ENCODE measurements at regions not wholly inside any gene's neighbourhood (a gene's known extent, or its start where the extent isn't known, plus 50 kb on each side); places are given as distances from the start of the nearest gene placed in this dataset.

- no peak for TF ChIP-seq CTCF (IDR thresholded peaks at IDR 0.05)
- no peak for TF ChIP-seq POLR2A (IDR thresholded peaks at IDR 0.05)
These were observed 1626.3 kb upstream of the MIR17HG start for GRCh38 chr13:89721216-89721615.

Data from thyroid gland (tissue), 4 donors.